ENCODE measurements at regions not wholly inside any gene's neighbourhood (a gene's known extent, or its start where the extent isn't known, plus 50 kb on each side); places are given as distances from the start of the nearest gene placed in this dataset.

DNA sequence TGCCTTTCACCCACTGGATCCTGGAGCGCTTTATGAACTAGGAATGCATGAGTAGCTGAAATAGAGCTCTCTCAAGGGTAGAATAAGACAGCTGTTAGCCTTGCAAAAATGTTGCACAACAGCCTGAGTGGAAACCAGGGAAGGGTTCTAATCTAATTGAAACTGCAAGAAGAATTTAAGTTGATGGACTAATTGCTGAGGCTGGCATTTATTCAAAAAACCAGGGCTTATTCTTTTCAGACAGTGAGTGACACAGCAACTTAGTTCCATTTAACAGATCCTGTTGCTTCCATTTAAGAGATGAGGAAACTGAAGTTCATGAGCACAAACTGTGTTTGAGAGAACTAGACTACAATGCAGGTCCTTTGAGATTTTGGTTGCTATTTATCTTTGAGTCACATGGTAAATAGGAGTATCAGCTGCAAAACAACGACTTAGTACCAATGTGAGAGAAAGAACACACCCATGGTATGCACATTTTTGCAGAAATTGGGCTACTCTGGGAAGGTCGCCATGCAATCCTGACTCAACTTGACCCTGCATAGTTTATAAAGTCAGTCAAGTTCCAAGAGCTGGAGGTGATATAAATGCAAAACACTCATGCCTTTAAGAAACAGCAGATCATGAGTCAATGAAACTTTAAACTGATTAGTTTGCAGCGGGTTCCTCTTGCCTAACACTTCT is 76.4 kb upstream of the PARD3B start:
- TF ChIP-seq CTCF (conservative IDR thresholded peaks at IDR 0.05; ENCODE audit: low read depth in 2 of 2) (no peak), EZH2phosphoT487 (IDR thresholded peaks at IDR 0.05; ENCODE audit: unreplicated experiment) (no peak)

All from GM23338 (cell line).